ENCODE measurements at regions not wholly inside any gene's neighbourhood (a gene's known extent, or its start where the extent isn't known, plus 50 kb on each side); places are given as distances from the start of the nearest gene placed in this dataset.

DNA sequence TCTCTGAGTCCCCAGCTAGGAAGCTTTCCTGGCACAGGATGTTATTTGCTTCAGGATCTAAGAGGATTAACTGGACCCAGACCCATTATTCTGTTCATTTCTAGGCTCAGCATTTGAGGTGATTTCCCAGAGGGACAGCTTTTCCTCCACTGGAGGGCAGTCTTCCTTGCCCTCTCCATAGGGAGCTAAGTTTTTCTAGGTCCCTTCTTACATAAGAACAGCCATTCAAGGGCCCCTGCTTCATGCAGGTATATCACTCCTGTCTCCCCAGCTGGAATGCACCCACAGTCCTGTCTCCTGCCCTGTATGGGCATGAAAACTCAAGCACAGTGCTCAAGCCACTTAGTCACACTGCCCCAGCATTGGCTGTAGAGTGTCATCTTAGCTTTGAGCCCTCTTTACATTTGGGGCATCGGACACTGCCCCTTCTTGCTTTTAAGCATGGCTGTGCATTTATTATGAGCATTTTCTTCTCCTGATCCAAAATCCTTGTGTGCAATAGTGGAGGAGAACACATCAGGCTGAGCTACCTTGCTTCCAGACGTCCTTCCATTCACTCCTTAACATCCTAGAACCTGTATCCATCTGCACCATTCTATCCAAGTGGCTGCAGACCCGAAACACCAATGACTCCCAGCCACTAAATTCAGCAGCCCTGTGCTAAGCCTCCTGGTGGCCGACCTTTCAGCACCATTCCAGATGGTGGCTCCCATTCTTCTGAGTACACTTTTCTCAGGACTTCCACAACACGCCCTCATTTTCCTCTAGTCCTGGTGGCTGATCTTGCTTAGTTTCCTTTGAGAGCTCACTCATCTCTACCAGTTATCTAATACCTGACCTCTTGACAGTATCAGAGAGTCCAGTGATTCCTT, 80.0 kb downstream of the COPS8 start:
- Histone ChIP-seq H3K9me3 (ENCODE audit: insufficient read depth, low read depth) (no peaks in the 10 kb centered on the region), H4K20me1 (ENCODE audit: insufficient read depth) (no peaks in the 10 kb centered on the region), H3K9me2 (ENCODE audit: insufficient read depth) (no peaks in the 10 kb centered on the region), H3K4me3 (no peak overlapping the region), H3K36me3 (ENCODE audit: low read depth) (no peaks in the 10 kb centered on the region), H3K4me2 (no peak overlapping the region), H3K27me3 (ENCODE audit: insufficient read depth, low read depth) (no peaks in the 10 kb centered on the region), H3K79me2 (ENCODE audit: low read depth) (no peaks in the 10 kb centered on the region), H3K27ac (no peak overlapping the region), H2AFZ (no peak overlapping the region), H3F3A (ENCODE audit: insufficient read depth, low read depth) (no peaks in the 10 kb centered on the region), H3K4me1 (replicated peaks; ENCODE audit: insufficient read depth) (no peaks in the 10 kb centered on the region)
- ChIA-PET CTCF (interaction anchor here (0.5 to 2.1 kb wide), 13 partner anchors 11 to 1007 kb away, joined by 3 to 12 read pairs (median 5); no protein-coding TSS in a partner anchor), POLR2A (ENCODE audit: unreplicated experiment) (interaction anchor here (0.6 kb wide), 2 partner anchors 380 to 509 kb away, joined by 4 to 6 read pairs; no protein-coding TSS in a partner anchor)
- no TSS peak for BruUV-seq (replicated peaks)
- no peak for DNase-seq
- intact Hi-C loops (cut with micrococcal nuclease; ENCODE audit: unreplicated experiment), result no loop called here
- TF ChIP-seq EZH2 (IDR thresholded peaks at IDR 0.05; ENCODE audit: low read depth), result no peak
- TF ChIP-seq, protein P1, sequence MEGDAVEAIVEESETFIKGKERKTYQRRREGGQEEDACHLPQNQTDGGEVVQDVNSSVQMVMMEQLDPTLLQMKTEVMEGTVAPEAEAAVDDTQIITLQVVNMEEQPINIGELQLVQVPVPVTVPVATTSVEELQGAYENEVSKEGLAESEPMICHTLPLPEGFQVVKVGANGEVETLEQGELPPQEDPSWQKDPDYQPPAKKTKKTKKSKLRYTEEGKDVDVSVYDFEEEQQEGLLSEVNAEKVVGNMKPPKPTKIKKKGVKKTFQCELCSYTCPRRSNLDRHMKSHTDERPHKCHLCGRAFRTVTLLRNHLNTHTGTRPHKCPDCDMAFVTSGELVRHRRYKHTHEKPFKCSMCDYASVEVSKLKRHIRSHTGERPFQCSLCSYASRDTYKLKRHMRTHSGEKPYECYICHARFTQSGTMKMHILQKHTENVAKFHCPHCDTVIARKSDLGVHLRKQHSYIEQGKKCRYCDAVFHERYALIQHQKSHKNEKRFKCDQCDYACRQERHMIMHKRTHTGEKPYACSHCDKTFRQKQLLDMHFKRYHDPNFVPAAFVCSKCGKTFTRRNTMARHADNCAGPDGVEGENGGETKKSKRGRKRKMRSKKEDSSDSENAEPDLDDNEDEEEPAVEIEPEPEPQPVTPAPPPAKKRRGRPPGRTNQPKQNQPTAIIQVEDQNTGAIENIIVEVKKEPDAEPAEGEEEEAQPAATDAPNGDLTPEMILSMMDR (conservative IDR thresholded peaks at IDR 0.05), result peak; percentile 82

GRCh38 chr2:237167038-237167437, 81.3 kb downstream of the COPS8 start:
- no TSS peak for BruUV-seq (replicated peaks)
- Histone ChIP-seq H3K79me2 (ENCODE audit: low read depth) (no peaks in the 10 kb centered on the region), H3K36me3 (ENCODE audit: low read depth) (no peaks in the 10 kb centered on the region), H3K9me3 (ENCODE audit: insufficient read depth, low read depth) (no peaks in the 10 kb centered on the region), H3F3A (ENCODE audit: insufficient read depth, low read depth) (no peaks in the 10 kb centered on the region), H3K4me1 (replicated peaks; ENCODE audit: insufficient read depth) (peaks cover 9% of the 10 kb centered on the region), H4K20me1 (ENCODE audit: insufficient read depth) (no peaks in the 10 kb centered on the region), H3K4me3 (no peak overlapping the region), H3K27ac (no peak overlapping the region), H3K4me2 (no peak overlapping the region), H3K27me3 (ENCODE audit: insufficient read depth, low read depth) (no peaks in the 10 kb centered on the region), H3K9me2 (ENCODE audit: insufficient read depth) (no peaks in the 10 kb centered on the region), H2AFZ (no peak overlapping the region)
- ChIA-PET CTCF (interaction anchor here (2.1 kb wide), 1 partner anchor 243 kb away, joined by 6 read pairs; no protein-coding TSS in a partner anchor), POLR2A (ENCODE audit: unreplicated experiment) (interaction anchor here (0.6 kb wide), 1 partner anchor 82 kb away, joined by 5 read pairs; no protein-coding TSS in a partner anchor)
- intact Hi-C loops (cut with micrococcal nuclease; ENCODE audit: unreplicated experiment), result no loop called here
- no peak for TF ChIP-seq EZH2 (IDR thresholded peaks at IDR 0.05; ENCODE audit: low read depth)
- TF ChIP-seq, protein P1 (conservative IDR thresholded peaks at IDR 0.05), result no peak
- no peak for DNase-seq

DNA sequence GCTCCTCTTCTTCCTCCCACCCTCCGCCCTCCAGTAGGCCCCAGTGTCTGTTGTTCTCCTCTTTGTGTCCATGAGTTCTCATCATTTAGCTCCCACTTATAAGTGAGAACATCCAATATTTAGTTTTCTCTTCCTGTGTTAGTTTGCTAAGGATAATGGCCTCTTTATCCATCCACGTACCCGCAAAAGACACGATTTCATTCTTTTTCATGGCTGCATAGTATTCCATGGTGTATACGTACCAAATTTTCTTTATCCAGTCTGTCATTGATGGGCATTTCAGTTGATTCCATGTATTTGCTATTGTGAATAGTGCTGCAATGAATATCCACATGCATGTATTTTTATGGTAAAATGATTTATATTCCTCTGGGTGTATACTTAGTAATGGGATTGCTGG, 82.2 kb downstream of the COPS8 start:
- H3K4me1 ChIP-seq (replicated peaks; ENCODE audit: insufficient read depth), result peaks cover 9% of the 10 kb centered on the region
- H3K27ac ChIP-seq, result no peak overlapping the region
- no peak overlapping the region for H2AFZ ChIP-seq
- H3K9me3 ChIP-seq (ENCODE audit: insufficient read depth, low read depth), result 0 out of 2 replicates have a peak, but pooled peaks cover 2% of the 10 kb centered on the region
- CTCF ChIA-PET, result interaction anchor here (0.6 kb wide), 1 partner anchor 404 kb away, joined by 3 read pairs; no protein-coding TSS in a partner anchor
- H3K4me3 ChIP-seq, result no peak overlapping the region
- H3K4me2 ChIP-seq, result no peak overlapping the region
- no TSS peak for BruUV-seq (replicated peaks)
- no peaks in the 10 kb centered on the region for H3K9me2 ChIP-seq (ENCODE audit: insufficient read depth)
- POLR2A ChIA-PET (ENCODE audit: unreplicated experiment), result interaction anchor here (0.8 kb wide), 1 partner anchor 333 kb away, joined by 5 read pairs; no protein-coding TSS in a partner anchor
- H3K27me3 ChIP-seq (ENCODE audit: insufficient read depth, low read depth), result no peaks in the 10 kb centered on the region
- H3F3A ChIP-seq (ENCODE audit: insufficient read depth, low read depth), result no peaks in the 10 kb centered on the region
- DNase-seq, result no peak
- no peaks in the 10 kb centered on the region for H4K20me1 ChIP-seq (ENCODE audit: insufficient read depth)
- H3K36me3 ChIP-seq (ENCODE audit: low read depth), result no peaks in the 10 kb centered on the region
- TF ChIP-seq, protein P1 (conservative IDR thresholded peaks at IDR 0.05), result no peak
- no peak for TF ChIP-seq EZH2 (IDR thresholded peaks at IDR 0.05; ENCODE audit: low read depth)
- no peaks in the 10 kb centered on the region for H3K79me2 ChIP-seq (ENCODE audit: low read depth)
- intact Hi-C loops (cut with micrococcal nuclease; ENCODE audit: unreplicated experiment), result no loop called here
